SK-N-SH treated with all-trans-retinoic acid at 6 μM for 48 hours (cell line): ENCODE measurements at regions not wholly inside any gene's neighbourhood (a gene's known extent, or its start where the extent isn't known, plus 50 kb on each side); places are given as distances from the start of the nearest gene placed in this dataset.
A peak's percentile ranks its signal among the peaks of the same experiment; 100 is the strongest.
"Not testable (repeated sequence)": the region's sequence is repeated elsewhere in the genome, so short reads cannot be mapped to it uniquely, and the experiment has no call there.

Experiments
- ATAC-seq: fragments of 200-7000 bp; cut with Tn5 transposase; 3 replicates; pipeline ENCODE4 v1.9.1; 2020; ENCODE audit warnings: mild to moderate bottlenecking, moderate library complexity

GRCh38 chr15:32536507-32537172 is 56.6 kb upstream of the GOLGA8N start:
- ATAC-seq: peak; percentile 97

DNA sequence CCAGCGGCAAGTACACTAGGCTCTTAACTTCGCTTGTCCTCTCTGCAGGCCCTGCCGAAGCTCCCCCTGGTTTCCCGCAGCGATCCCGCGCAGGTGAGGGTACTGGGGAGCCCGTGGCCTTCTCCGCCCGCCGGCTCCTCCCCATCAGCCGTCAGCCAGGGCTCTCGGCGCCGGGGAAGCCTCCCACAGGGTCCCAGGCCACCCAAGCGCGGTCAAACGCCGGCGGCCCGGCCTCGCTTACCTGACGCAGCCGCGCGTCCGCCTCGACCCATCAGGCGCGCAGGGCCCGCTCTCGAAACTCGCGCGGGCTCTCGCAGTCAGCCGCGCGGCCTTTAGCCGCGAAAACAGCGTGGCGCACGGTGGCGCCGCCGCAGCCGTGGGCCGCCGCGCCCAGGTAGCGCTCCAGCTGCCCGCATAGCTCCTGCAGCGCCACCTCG is 57.2 kb upstream of the GOLGA8N start:
- ATAC-seq: not testable (repeated sequence)

- not testable (repeated sequence) for ATAC-seq
These were observed 57.9 kb upstream of the GOLGA8N start for GRCh38 chr15:32535150-32535898.

GRCh38 chr15:32522900-32523299 is 67.5 kb upstream of the GOLGA8O start:
- not testable (repeated sequence) for ATAC-seq

DNA sequence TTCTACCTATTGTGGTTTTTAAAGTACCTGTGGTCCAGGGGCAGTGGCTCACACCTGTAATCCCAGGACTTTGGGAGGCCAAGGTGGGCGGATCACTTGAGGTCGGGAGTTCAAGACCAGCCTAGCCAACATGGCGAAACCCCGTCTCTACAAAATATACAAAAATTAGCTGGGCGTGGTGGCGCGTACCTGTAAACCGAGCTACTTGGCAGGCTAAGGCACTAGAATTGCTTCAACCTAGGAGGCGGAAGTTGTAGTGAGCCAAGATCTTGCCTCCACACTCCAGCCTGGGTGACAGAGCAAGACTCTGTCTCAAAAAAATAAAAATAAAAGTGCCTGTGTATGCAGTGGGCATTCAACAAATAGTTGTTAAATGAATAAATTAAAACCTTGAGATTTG is 67.0 kb upstream of the GOLGA8O start:
- not testable (repeated sequence) for ATAC-seq

DNA sequence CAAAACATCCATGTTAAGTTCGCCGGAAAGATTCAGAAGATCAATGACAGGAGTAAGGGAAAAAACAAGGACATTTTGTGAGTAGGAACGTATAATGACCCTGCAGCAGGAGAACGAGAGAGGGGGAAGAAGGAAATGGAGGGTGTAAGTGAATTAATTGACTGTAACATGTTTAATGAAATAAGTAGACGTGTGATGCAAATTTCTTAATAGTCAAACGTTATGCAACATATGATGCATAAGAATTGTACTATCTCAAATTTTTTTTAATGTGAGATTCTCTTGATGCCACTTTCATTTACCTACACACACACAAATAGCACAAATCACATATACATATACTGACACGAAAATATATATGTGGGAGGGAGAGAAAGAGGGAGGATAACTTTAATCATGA is 63.5 kb upstream of the GOLGA8O start:
- ATAC-seq: not testable (repeated sequence)

DNA sequence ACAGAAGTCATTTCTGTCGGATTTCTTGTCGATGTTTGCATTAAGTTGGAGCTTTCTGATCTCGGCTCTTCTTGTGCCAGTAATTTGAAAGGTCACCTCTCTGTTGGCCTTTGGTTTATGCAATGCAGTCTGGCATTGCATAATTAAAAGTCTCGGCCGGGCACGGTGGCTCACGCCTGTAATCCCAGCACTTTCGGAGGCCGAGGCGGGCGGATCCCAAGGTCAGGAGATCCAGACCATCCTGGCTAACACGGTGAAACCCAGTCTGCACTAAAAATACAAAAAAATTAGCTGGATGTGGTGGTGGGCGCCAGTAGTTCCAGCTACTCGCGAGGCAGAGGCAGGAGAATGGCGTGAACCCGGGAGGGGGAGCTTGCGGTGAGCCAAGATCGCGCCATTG is 62.6 kb upstream of the GOLGA8O start:
- not testable (repeated sequence) for ATAC-seq

DNA sequence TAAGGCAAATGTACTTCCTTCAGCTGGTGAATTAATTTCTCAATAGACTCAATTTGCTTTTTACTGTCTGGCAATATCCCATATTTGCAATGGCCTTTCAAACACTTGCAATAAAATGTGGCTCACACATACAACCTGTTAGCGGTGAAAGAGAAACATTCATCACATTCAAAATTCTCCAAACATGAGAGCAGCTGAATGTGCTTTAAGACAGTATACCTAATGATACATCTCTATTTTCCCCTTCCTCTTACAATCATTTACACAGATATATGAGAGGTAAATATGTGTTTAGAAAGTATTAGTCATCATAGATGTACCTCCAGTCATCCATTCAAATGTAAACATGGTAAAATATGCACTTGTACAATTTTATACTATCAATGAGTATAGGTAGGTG is 61.5 kb upstream of the GOLGA8O start:
- not testable (repeated sequence) for ATAC-seq

- ATAC-seq: not testable (repeated sequence)
These were observed 57.9 kb upstream of the GOLGA8O start for GRCh38 chr15:32513378-32513777.

DNA sequence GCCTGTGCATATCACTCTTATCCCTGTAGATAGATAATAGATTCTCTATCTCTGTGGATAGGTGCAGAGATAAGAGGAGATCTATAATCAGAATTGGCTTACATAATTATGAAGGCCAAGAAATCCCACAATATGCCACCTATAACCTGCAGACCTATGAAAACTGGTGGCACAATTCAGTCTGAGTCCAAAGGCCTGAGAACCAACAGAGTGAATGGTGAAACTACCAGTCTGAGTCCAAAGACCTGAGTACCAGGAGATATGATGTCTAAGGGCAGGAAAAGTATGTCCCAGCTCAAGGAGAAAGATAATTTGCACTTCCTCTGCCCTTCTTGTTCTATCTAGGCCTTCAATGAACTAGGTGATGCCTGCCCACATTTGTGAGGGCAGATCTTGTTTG is 54.6 kb upstream of the GOLGA8O start:
- ATAC-seq: not testable (repeated sequence)

GRCh38 chr15:32508081-32508480 is 52.6 kb upstream of the GOLGA8O start:
- not testable (repeated sequence) for ATAC-seq

DNA sequence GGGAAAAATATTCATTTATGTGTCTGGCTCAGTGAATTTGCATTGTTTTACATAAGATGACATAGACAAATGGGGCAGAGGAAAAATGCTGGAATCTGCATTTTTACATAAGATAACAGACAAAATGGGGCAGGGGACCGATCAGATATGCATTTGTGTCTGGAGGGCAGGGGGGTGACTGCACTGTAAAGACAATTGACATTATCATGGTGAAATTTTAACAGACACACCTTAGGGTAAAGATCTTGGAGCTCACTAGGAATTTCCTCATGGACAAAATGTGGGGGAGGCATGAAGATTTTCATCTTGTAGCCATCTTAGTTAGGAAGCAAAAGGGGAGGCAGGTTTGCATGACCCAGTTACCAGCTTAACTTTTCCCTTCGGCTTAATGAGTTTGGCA is 51.4 kb upstream of the GOLGA8O start:
- not testable (repeated sequence) for ATAC-seq

DNA sequence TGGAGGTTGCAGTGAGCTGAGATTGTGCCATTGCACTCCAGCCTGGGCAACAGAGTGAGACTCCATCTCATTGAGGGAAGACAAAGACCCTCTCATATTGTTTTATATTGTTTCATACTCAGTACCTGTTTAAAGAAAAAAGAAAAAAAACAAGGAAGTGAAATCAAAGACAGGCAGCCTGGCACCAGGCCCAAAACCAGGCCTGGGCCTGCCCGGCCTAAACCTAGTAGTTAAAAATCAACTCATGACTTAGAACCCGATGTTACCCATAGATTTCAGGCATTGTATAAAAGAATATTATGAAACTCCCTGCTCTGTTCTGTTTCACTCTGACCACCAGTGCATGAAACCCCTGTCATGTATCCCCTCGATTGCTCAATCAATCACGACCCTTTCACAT is 50.2 kb upstream of the GOLGA8O start:
- ATAC-seq: not testable (repeated sequence)
